H1 (cell line): ENCODE measurements at regions not wholly inside any gene's neighbourhood (a gene's known extent, or its start where the extent isn't known, plus 50 kb on each side); places are given as distances from the start of the nearest gene placed in this dataset.

Source experiments
- CTCF ChIA-PET: fragments of 300-600 bp; sonication (Branson Sonifier 250); formaldehyde crosslinking; loops from one replicate; lab custom pipeline; 2021; ENCODE audit not compliant: partially characterized antibody; lab: Charles Lee
- POLR2A ChIA-PET: fragments of 300-600 bp; sonication (Branson Sonifier 250); formaldehyde crosslinking; loops from one replicate; lab custom pipeline; 2021; ENCODE audit warnings: inconsistent platforms; ENCODE audit not compliant: partially characterized antibody; lab: Charles Lee
- DNase-seq, 2 experiments: peaks; one replicate each; pipeline versions ENCODE4 v3.0.0 to v3.0.0-alpha.2; 2010 to 2022; ENCODE audit warnings: low spot score in 2 of 2, low read depth in 1 of 2, mixed read lengths in 1 of 2
- FAIRE-seq: peaks from 2 replicates; lab custom pipeline; 2011; peaks lifted over from hg19 to GRCh38; lab: Jason Lieb, UNC
- H2AFZ ChIP-seq: 2 replicates; pipeline ENCODE4 v1.8.1; 2012; ENCODE audit warnings: low read length, inconsistent platforms
- H2AK5ac ChIP-seq: 2 replicates; pipeline ENCODE4 v1.6.1; 2013; ENCODE audit warnings: low read depth, low read length
- H2BK120ac ChIP-seq: replicated peaks from 2 replicates; pipeline ENCODE3; 2013; ENCODE audit warnings: low read depth, low read length, inconsistent platforms
- H2BK12ac ChIP-seq: 2 replicates; pipeline ENCODE4 v1.6.1; 2013; ENCODE audit warnings: low read depth, low read length
- H2BK15ac ChIP-seq: 2 replicates; pipeline ENCODE4 v1.6.1; 2013; ENCODE audit warnings: low read length
- H2BK20ac ChIP-seq: 2 replicates; pipeline ENCODE4 v1.6.1; 2013; ENCODE audit warnings: low read length
- H2BK5ac ChIP-seq: 2 replicates; pipeline ENCODE4 v1.6.1; 2013; ENCODE audit warnings: low read depth, low read length
- H3K14ac ChIP-seq: 2 replicates; pipeline ENCODE4 v1.6.1; 2013; ENCODE audit warnings: inconsistent platforms; ENCODE audit not compliant: insufficient read length
- H3K18ac ChIP-seq: 2 replicates; pipeline ENCODE4 v1.6.1; 2013; ENCODE audit warnings: low read length; ENCODE audit errors: extremely low read depth
- H3K23ac ChIP-seq: 2 replicates; pipeline ENCODE4 v1.6.1; 2013; ENCODE audit warnings: inconsistent platforms; ENCODE audit not compliant: insufficient read length
- H3K23me2 ChIP-seq: 2 replicates; pipeline ENCODE4 v1.6.1; 2013; ENCODE audit warnings: low read depth, low read length
- H3K27ac ChIP-seq: 2 replicates; pipeline ENCODE4 v1.6.1; 2011; ENCODE audit warnings: low read depth, low read length, inconsistent platforms
- H3K27me3 ChIP-seq, 4 experiments: replicated peaks in 1 of 4; 1 replicate in 1 of 4; 2 replicates in 3 of 4; pipeline versions ENCODE4 v1.6.1 to v1.8.1; 2011 to 2013; ENCODE audit warnings: low read length in 3 of 4, mild to moderate bottlenecking in 3 of 4, inconsistent platforms in 2 of 4, mixed read lengths in 2 of 4, moderate library complexity in 1 of 4; ENCODE audit not compliant: control insufficient read depth in 3 of 4, insufficient read depth in 3 of 4; ENCODE audit errors: extremely low read depth in 1 of 4
- H3K36me3 ChIP-seq, 4 experiments: 2 replicates each; pipeline versions ENCODE4 v1.6.1 to v1.8.1; 2011 to 2013; ENCODE audit warnings: mild to moderate bottlenecking in 4 of 4, low read length in 3 of 4, moderate library complexity in 2 of 4, control low read depth in 1 of 4, inconsistent platforms in 1 of 4; ENCODE audit not compliant: insufficient read depth in 4 of 4, control insufficient read depth in 2 of 4
- H3K4ac ChIP-seq: replicated peaks from 2 replicates; pipeline ENCODE3; 2013; ENCODE audit warnings: low read length, low read depth, mixed read lengths, inconsistent platforms; ENCODE audit not compliant: insufficient read length
- H3K4me1 ChIP-seq, 4 experiments: replicated peaks in 1 of 4; 1 replicate in 1 of 4; 2 replicates in 3 of 4; pipeline versions ENCODE4 v1.6.1 to v1.8.1; 2011 to 2013; ENCODE audit warnings: low read length in 3 of 4, inconsistent platforms in 2 of 4, mixed read lengths in 1 of 4; ENCODE audit not compliant: insufficient read depth in 4 of 4, control insufficient read depth in 3 of 4
- H3K4me2 ChIP-seq, 2 experiments: 2 replicates each; pipeline versions ENCODE4 v1.6.1 to v1.8.1; 2011 to 2013; ENCODE audit warnings: low read depth in 2 of 2, low read length in 2 of 2, control low read depth in 1 of 2, inconsistent platforms in 1 of 2, mild to moderate bottlenecking in 1 of 2; ENCODE audit not compliant: insufficient read depth in 1 of 2
- H3K4me3 ChIP-seq, 4 experiments: fragments of 200-600, 300-600 bp in 1 of 4; sonication (generic), shearing (Covaris generic), sonication (Bioruptor Twin) in 1 of 4; 2 replicates each; pipeline versions ENCODE4 v1.5.1 to v1.8.1; 2011 to 2016; ENCODE audit warnings: low read length in 4 of 4, low read depth in 3 of 4, control low read depth in 2 of 4, inconsistent platforms in 2 of 4, mild to moderate bottlenecking in 2 of 4, mixed read lengths in 1 of 4, moderate library complexity in 1 of 4; ENCODE audit not compliant: insufficient read depth in 2 of 4; ENCODE audit errors: extremely low read depth in 1 of 4
- H3K56ac ChIP-seq: replicated peaks from 2 replicates; pipeline ENCODE3; 2013; ENCODE audit warnings: low read depth, mild to moderate bottlenecking, mixed read lengths, low read length, inconsistent platforms; ENCODE audit not compliant: insufficient read length
- H3K79me1 ChIP-seq: 2 replicates; pipeline ENCODE4 v1.6.1; 2013; ENCODE audit warnings: low read depth, low read length, control low read depth
- H3K79me2 ChIP-seq, 2 experiments: 2 replicates each; pipeline versions ENCODE4 v1.6.1 to v1.8.1; 2012 to 2013; ENCODE audit warnings: low read length in 2 of 2, mild to moderate bottlenecking in 2 of 2, inconsistent platforms in 1 of 2; ENCODE audit not compliant: insufficient read depth in 2 of 2, control insufficient read depth in 1 of 2
- H3K9ac ChIP-seq, 4 experiments: replicated peaks in 1 of 4; 1 replicate in 1 of 4; 2 replicates in 3 of 4; pipeline versions ENCODE4 v1.6.1 to v1.8.1; 2011 to 2013; ENCODE audit warnings: low read depth in 3 of 4, low read length in 3 of 4, control low read depth in 2 of 4, mild to moderate bottlenecking in 2 of 4, moderate library complexity in 2 of 4, inconsistent platforms in 1 of 4; ENCODE audit errors: extremely low read depth in 1 of 4
- H3K9me3 ChIP-seq, 2 experiments: 2 replicates each; pipeline versions ENCODE4 v1.6.1 to v1.8.1; 2012 to 2013; ENCODE audit warnings: mild to moderate bottlenecking in 2 of 2, moderate library complexity in 2 of 2, control low read depth in 1 of 2, inconsistent platforms in 1 of 2, low read depth in 1 of 2, low read length in 1 of 2, mixed read lengths in 1 of 2; ENCODE audit not compliant: insufficient read depth in 2 of 2
- H4K20me1 ChIP-seq, 2 experiments: replicated peaks in 1 of 2; 2 replicates each; pipeline versions ENCODE3 to v1.8.1; 2011 to 2013; ENCODE audit warnings: inconsistent platforms in 2 of 2, low read length in 2 of 2, mild to moderate bottlenecking in 1 of 2; ENCODE audit not compliant: insufficient read depth in 2 of 2, control insufficient read depth in 1 of 2
- H4K5ac ChIP-seq: 2 replicates; pipeline ENCODE4 v1.6.1; 2013; ENCODE audit warnings: low read length, low read depth, mixed read lengths, inconsistent platforms; ENCODE audit not compliant: insufficient read length
- H4K8ac ChIP-seq: 2 replicates; pipeline ENCODE4 v1.8.0; 2013; ENCODE audit warnings: mild to moderate bottlenecking, moderate library complexity, low read length, inconsistent platforms; ENCODE audit not compliant: insufficient read depth; ENCODE audit errors: extremely low read depth
- H4K91ac ChIP-seq: replicated peaks from 2 replicates; pipeline ENCODE3; 2013; ENCODE audit warnings: low read length, mixed read lengths, inconsistent platforms; ENCODE audit not compliant: insufficient read length
- ASH2L ChIP-seq: fragments of 200-600, 300-600 bp; sonication (generic); IDR thresholded peaks from one replicate; pipeline ENCODE4 v1.7.1; 2017; ENCODE audit warnings: low read length
- CREB1 ChIP-seq: IDR thresholded peaks from 2 replicates; pipeline ENCODE4 v1.6.1; 2012; ENCODE audit warnings: inconsistent platforms
- EGR1 ChIP-seq: IDR thresholded peaks from 2 replicates; pipeline ENCODE4 v1.6.1; 2011; ENCODE audit warnings: low read depth, low read length, borderline replicate concordance
- EZH2 ChIP-seq: fragments of 200-600 bp; sonication (generic); IDR thresholded peaks from 2 replicates; pipeline ENCODE4 v1.7.1; 2012; ENCODE audit warnings: low read depth, mild to moderate bottlenecking, moderate library complexity, low read length, inconsistent platforms; ENCODE audit not compliant: severe bottlenecking
- SIRT6 ChIP-seq: IDR thresholded peaks from one replicate; pipeline ENCODE4 v1.7.1; 2012; ENCODE audit warnings: low read length, inconsistent platforms
- SUZ12 ChIP-seq: fragments of 200-600 bp; sonication (generic); IDR thresholded peaks from 2 replicates; pipeline ENCODE4 v1.6.1; 2012; ENCODE audit warnings: mild to moderate bottlenecking, inconsistent platforms, low read length, moderate library complexity, mixed read lengths
- TAF7 ChIP-seq: optimal IDR thresholded peaks from 2 replicates; pipeline ENCODE3; 2011; ENCODE audit warnings: low read depth, mild to moderate bottlenecking, inconsistent platforms, low read length, moderate library complexity, borderline replicate concordance
- WGBS, 2 experiments: shearing (Covaris generic) in 1 of 2; methylation state at CpG; one replicate each; pipeline versions ENCODE4 v1.1.6 to v1.1.7; 2013 to 2015; ENCODE audit warnings: low lambda C conversion rate in 2 of 2, mixed read lengths in 2 of 2, inconsistent platforms in 1 of 2, low coverage in 1 of 2, missing lambda C conversion rate in 1 of 2; ENCODE audit not compliant: insufficient replicate concordance in 2 of 2, insufficient coverage in 1 of 2, insufficient read length in 1 of 2; ENCODE audit errors: extremely low coverage in 1 of 2, missing lambda C conversion rate in 1 of 2; 5-methylcytosine and 5-hydroxymethylcytosine counted together

- Histone ChIP-seq H2BK120ac (no peak overlapping the region), H3K4me1 (no peaks in the 10 kb centered on the region), H3K9ac (no peak overlapping the region), H3K56ac (no peak overlapping the region), H3K23me2 (no peaks in the 10 kb centered on the region), H3K4me3 (no peak overlapping the region), H3K18ac (no peak overlapping the region), H2BK20ac (no peak overlapping the region), H3K79me1 (no peaks in the 10 kb centered on the region), H3K27ac (no peak overlapping the region), H4K8ac (no peak overlapping the region), H2BK15ac (no peak overlapping the region), H2AFZ (no peak overlapping the region), H3K27me3 (no peaks in the 10 kb centered on the region), H2AK5ac (no peak overlapping the region), H2BK12ac (no peak overlapping the region), H3K9me3 (no peaks in the 10 kb centered on the region), H3K79me2 (no peaks in the 10 kb centered on the region), H4K20me1 (no peaks in the 10 kb centered on the region), H4K5ac (no peak overlapping the region), H3K14ac (no peak overlapping the region), H3K4me2 (no peak overlapping the region), H4K91ac (no peak overlapping the region), H3K36me3 (no peaks in the 10 kb centered on the region)
- FAIRE-seq (no peak), DNase-seq (no peak)
- WGBS, 2 experiments: 84% methylated on average over 2 of the region's 2 CpGs; no CpG with 5 or more reads in 1 of the 2 experiments
- CTCF ChIA-PET: interaction anchor here (0.6 kb wide), 1 partner anchor 274 kb away, joined by 3 read pairs; no protein-coding TSS in a partner anchor
- TF ChIP-seq EZH2 (no peak), SIRT6 (no peak), ASH2L (no peak), EGR1 (no peak), TAF7 (no peak), SUZ12 (no peak), CREB1 (no peak)
- TF ChIP-seq, all 59 proteins: peak for 0
- Histone ChIP-seq H3K23ac (no peak overlapping the region), H2BK5ac (no peak overlapping the region), H3K4ac (no peak overlapping the region)
- POLR2A ChIA-PET: no interaction called here
Measured at GRCh38 chr21:16086936-16087335, 357.2 kb downstream of the USP25 start.
